HG03139 (cell line): ENCODE measurements at regions not wholly inside any gene's neighbourhood (a gene's known extent, or its start where the extent isn't known, plus 50 kb on each side); places are given as distances from the start of the nearest gene placed in this dataset.
A peak's percentile ranks its signal among the peaks of the same experiment; 100 is the strongest.

Experiments
- ATAC-seq: cut with Tn5 transposase; IDR thresholded peaks from one replicate; pipeline ENCODE4 v1.9.1; 2021; ENCODE audit not compliant: unreplicated experiment

- ATAC-seq = no peak
Measured at GRCh38 chr7:25952261-25953057, 199.5 kb upstream of the NFE2L3 start.

DNA sequence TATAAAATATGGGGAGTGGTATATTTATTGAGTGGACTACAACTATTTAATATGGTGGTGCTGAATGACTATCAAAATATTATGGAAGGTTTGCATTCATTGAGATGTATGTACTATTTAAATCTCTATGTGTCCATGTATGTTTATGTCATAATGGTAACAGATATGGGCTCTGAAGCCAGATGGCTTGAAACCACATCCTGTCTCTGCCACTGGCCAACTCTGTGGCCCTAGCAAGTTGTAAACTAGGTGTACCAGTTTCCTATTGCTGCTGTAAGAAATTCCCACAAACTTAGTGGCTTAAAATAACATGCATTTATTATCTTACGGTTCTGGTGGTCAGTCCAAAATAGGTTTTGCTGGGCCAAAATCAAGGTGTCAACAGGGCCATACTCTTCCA is 198.1 kb upstream of the NFE2L3 start:
- no peak for ATAC-seq

DNA sequence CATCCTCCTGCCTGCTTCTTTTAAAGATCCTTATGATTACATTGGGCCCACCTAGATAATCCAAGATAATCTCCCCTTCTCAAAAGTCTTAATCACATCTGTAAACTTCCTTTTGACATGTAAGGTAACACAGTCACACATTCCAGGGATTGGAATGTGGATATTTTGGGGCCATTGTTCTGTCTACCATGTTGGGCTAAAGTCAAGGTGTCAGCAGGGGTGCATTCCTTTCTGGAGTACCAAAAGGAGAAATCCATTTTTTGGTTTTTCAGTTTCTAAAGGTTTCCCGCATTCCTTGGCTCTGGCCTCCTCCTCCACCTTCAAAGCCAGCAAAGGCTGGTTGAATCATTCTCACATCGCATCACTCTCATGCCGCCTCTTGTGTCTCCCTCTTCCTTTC is 197.6 kb upstream of the NFE2L3 start:
- no peak for ATAC-seq

DNA sequence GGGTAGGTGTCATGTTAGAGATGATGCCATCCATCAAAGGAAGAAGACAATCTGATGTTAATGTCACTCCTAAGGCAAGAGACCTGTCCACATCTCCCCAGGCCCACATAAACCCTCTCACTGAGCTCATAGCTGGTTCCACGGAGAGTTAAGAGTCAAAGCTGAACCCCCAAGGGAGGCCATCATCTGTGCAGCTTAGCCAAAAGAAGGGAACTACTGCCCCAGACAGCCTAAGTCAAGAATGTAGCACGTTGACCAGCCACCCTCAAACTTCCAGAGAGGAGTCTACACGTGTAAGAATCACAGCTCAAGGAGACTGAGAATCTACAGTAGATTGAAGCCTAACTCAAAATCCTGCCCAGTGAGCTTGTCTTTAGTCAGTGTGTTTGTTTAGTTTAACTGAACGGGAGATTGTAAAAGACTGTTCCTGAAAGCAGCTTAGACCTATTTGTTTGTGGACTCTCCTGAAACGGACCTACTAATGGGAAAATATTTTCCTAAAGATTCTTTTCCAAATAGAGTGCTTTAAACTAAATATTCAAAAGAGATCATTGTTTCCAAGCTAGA is 192.7 kb upstream of the NFE2L3 start:
- no peak for ATAC-seq

DNA sequence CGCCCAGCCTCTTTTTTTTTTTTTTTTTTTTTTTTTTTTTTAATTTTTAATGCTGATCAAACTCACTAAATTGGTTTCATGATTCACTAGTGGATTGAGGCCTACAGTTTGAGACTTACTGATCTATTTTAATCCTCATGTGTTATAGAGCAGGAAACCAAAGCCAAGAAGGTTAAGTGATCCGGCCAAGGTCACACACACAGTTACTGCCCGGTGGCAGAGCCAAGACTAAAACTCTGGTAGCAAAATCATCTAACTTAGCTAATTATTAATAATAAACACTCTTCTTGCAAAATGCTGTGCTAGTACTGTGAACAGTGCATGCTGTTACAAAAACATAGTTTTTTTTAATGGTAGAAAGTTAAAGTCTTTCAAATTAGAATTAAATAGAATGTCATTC is 188.3 kb upstream of the NFE2L3 start:
- ATAC-seq = no peak

DNA sequence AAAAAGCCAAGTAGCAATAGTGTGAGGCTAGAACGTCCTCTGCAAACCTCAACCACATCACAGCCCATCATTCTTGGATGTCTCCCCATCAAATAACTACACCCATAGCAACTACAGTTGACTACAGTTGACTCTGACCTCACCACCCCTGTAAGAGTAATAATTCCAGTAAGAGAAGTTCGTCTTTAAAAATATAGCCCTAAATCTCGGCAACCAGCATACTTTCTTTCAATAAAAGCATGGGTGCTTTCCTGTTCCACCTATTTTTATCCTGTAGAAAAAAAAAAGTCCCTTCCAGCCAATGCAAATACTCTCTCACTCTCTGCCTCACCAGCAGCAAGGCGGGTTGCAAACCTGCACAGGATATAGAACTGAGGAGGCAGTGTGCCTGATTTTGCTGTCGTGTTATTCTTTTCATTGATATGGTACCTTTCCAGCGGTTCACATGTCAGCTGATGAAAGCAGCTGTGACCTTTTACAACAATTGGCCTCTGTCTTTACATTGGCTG is 187.5 kb upstream of the NFE2L3 start:
- ATAC-seq = peak; percentile 29

DNA sequence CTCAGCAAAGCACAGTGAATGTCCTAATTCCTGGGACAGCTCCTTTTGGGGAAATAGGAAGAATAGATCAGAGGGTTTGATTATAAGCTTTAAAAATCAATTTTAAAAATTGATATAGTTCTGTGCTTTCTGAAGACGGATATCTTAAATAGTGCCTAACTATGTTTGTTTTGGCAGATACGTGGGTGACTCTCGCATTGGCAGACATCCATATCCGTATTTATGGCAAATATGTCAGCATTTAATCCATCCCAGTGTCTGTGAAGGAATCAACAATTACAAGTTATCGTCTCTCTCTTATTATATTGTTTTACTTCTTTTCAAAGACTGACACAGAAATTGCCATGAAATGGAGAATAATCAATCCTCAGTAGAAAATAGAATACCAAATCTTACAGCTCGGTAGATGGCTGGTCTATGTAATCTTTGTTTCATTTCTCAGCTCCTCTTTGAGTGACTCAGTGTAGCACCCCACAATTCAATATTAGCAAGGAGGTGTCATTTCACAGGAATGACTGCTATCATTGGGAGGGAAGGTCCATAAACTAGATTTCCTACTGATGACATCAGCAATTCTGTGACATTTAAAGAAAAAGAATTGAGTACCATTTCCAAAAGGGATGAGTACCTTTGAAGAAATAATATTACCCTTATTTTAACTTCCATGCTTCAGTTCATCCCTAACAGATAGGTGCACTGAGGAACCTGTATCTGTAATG is 186.4 kb upstream of the NFE2L3 start:
- ATAC-seq = no peak

GRCh38 chr7:25966469-25966868 is 185.5 kb upstream of the NFE2L3 start:
- no peak for ATAC-seq

- ATAC-seq = peak; percentile 30
Measured at GRCh38 chr7:25967278-25968204, 184.5 kb upstream of the NFE2L3 start.

DNA sequence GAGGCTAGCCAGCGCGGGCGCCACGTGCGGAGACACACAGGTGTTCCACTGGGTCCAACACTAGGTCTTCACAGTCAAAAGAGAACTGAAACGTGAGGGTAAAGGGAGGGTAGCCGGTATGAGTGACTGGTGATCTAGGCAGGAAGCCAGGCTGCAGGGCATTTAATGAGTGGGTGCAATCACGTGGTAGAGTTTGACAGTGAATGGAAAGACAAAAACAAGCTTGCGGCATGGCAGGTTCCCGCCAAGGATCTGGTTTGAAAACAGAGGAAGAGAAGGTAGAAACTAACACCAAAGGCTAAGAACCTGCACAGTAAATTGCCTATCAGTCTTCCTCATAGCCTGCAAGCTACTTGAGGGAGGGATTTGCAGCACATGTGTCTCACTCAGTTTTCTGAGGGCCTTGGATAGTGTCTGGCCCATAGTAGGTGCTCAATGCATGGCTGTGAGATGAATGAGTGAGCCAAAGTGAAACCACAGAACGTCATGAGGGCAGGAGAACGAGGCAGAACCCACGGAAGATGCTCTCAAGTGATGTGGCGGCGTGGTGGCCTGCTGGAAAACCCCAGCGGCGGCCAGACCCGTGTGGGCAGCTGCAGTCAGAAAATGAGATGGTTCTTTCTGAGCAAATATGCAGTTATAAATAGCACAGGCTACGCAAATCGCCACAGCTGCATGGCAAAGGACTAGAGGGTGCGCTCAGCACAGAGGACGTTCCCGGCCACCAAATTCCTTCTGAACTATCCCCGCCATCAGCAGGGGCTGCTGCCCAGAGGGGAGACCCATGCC is 183.6 kb upstream of the NFE2L3 start:
- peak; percentile 69 for ATAC-seq

DNA sequence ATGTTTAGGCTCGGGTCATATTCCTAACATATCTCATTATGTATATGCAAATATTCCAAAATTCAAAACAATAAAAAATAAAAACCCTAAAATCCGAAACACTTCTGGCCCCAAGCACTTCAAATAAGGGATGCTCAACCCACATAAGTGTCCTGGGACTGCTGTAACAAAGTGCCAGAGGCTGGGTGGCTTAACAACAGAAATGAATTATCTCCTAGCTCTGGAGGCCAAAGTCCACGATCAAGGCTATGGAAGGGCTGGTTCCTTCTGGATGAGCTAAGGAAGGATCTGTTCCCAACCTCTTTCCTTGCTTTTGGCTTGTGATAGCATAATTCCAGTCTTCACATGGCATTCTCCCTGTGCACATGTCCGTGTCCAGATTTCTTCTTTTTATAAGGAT is 181.6 kb upstream of the NFE2L3 start:
- no peak for ATAC-seq

DNA sequence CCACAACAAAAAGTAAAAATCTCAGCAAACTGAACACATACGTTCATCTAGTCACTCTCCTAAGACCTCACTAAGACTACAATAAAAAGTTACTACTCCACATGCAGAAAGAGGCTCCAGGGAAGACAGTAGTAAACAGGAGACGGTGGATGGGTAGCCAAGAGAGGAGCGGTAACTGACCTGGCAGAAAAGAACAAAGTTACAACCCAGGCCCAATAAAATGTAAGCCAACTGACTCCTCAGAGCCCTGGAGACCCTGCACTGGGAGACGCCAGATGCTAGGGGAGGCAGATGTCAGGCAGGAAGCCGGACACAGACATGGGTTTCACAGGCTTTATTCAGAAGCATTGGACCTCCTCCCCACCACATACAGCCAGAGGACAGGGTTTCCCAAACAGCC is 181.1 kb upstream of the NFE2L3 start:
- ATAC-seq = no peak

- ATAC-seq = no peak
Measured at GRCh38 chr7:25976630-25977029, 175.4 kb upstream of the NFE2L3 start.

DNA sequence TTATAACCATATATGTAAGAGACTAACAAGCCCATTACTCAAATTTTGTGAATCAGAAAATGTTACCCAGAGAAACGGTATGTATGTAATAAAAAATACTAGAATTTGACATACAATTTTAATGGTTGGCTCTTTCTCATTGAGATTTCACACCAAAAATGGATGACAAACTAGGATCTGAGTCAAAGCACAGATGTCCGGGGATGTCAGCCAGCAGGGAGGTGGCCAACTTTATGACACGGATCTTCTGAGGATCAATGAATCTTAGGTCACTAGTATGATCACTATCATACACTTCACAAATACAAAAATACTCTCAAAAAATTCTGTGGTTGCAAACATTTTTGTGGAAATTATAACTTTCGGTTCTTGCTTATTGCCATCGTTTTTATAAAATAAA is 173.5 kb upstream of the NFE2L3 start:
- no peak for ATAC-seq

GRCh38 chr7:25979605-25980004 is 172.4 kb upstream of the NFE2L3 start:
- ATAC-seq = no peak

DNA sequence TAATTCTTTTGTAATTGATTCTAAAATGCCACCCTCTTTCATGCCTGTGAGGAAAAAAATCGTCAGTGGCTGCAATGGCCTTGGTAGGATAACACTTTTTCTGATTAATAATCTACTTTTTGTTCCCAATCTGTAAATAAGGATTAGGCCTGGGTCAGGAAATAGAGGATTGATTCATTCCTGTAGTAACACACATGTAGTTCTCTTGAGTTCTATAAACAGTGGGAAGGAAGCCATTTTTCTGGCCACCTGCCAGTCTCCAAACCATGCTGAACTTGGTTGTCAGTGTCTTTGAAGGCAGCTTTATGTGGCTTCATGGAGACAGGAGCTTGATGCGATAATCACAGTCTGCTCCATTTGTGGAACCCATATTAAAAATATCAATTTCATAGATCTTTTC is 169.3 kb upstream of the NFE2L3 start:
- no peak for ATAC-seq

DNA sequence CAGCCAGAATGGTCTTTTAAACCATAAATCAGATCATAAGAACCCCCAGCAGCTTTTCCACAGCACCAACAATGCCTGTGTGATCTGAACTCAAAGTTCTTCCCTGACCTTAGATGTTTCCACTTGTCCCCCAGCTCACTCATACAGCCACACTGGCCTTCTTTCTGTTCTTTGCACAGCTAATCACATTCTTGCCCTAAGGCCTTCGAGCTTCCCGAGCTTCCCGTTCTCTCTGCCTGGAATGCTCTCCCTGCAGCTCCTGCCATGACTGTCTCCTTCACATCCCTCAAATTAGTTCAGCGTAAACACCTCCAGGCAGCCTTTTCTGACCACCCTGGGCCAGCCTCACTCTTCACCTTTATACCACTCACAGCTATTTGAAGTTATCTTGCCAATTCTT is 166.8 kb upstream of the NFE2L3 start:
- no peak for ATAC-seq

DNA sequence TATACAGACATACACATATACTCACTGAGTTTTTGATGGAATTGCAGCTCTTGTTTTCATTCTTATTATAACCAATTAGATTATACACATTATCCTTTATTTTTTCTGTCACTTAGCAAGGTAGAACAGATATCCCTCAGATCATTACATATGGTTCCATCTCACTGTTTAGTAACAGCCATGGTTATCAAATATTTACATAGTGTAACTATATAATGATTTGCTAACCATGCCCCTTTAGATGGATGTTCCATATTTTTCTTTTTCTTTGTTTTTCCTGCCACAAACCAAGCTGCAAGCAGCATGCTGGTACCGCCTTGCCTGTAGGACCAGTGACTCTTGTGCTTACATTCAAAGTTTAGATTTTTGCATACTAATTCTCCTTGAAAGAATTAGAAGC is 163.4 kb upstream of the NFE2L3 start:
- ATAC-seq = no peak

DNA sequence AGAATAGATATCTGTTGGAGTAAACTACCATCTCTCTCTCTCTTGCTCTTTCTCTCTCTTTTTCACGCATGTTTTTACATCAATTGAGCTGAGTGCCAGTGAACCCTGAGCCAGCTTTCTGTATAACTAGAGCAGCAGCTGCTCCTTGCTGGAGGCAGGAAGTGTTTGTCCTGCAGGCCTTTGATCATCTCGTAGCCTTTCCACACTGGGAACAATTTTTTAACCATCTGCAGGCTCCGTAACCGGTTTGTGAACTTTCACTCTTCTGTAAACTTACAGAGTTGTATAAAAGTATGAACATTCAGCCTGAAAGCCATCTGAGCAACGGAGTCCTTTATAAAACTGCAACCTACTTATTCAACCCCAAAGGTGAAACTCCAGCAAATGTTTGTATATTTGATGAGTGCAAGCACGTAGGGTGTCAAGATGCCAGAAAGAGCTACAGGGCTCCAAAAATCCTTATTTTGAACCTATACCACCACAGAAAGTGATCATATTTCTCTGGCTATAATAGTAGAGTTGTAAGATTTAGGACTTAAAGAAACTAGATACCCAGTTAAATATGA is 162.8 kb upstream of the NFE2L3 start:
- ATAC-seq = no peak

DNA sequence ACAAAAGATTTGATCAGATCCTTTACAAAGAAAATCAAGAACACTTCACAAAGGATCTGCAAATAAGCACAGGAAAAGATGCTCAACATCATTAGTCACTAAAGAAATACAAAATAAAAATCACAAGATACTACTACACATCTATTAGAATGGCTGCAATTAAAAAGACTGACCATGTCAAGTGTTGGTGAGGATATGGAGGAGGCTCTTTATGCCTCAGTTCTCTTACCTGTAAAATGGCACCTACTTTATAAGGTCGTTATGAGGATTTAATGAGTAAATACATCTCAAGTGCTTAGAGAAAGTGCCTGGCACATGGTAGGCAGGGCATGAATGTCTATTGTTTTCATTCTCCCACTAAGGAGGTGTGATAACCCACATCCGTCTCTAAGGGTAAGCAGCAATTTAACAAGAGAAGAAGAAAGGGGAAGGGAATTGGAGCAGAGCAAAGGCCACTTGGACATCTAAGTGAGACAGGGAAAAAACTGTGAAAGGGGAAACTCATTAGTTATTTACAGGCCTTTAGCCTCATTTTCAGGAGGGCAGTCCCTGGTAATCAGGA is 157.5 kb upstream of the NFE2L3 start:
- ATAC-seq = no peak
